ENCODE measurements at regions not wholly inside any gene's neighbourhood (a gene's known extent, or its start where the extent isn't known, plus 50 kb on each side); places are given as distances from the start of the nearest gene placed in this dataset.
"Not testable (repeated sequence)": the region's sequence is repeated elsewhere in the genome, so short reads cannot be mapped to it uniquely, and the experiment has no call there.

GRCh38 chr6:170046791-170047626, 243.9 kb downstream of the DLL1 start:
- DNase-seq (ENCODE audit: low read depth in 2 of 2), result no peak

DNA sequence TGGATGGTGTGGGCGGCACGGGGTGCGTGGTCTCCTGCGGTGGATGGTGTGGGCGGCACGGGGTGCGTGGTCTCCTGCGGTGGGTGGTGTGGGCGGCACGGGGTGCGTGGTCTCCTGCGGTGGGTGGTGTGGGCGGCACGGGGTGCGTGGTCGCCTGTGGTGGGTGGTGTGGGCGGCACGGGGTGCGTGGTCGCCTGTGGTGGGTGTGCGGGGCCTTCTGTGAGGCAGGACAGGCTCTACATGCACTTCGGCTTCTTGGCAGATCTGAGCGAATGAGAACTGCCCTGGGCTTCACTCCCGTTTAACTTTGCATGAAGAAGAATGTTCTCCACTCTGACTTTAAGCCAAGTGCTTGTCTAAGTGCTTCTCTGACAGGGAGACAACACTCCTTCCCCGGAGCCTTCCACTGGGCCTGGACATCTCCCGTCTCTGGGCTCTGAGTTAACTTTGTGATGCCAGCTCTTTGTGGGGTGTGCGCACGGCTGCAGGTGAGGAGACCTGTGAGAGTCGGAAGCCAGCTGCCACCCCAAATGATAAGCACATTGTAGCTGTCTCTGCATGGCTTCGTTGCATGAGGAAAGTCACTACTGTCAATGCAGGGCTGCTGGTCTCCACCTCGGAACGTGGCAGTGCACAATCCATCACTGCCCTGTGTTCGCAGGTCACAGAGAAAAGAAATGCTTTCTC, 244.8 kb downstream of the DLL1 start:
- no peak for DNase-seq (ENCODE audit: low read depth in 2 of 2)

GRCh38 chr6:170045563-170045960, 245.3 kb downstream of the DLL1 start:
- no peak for DNase-seq (ENCODE audit: low read depth in 2 of 2)

GRCh38 chr6:170044836-170045562, 245.9 kb downstream of the DLL1 start:
- DNase-seq (ENCODE audit: low read depth in 2 of 2), result no peak

DNA sequence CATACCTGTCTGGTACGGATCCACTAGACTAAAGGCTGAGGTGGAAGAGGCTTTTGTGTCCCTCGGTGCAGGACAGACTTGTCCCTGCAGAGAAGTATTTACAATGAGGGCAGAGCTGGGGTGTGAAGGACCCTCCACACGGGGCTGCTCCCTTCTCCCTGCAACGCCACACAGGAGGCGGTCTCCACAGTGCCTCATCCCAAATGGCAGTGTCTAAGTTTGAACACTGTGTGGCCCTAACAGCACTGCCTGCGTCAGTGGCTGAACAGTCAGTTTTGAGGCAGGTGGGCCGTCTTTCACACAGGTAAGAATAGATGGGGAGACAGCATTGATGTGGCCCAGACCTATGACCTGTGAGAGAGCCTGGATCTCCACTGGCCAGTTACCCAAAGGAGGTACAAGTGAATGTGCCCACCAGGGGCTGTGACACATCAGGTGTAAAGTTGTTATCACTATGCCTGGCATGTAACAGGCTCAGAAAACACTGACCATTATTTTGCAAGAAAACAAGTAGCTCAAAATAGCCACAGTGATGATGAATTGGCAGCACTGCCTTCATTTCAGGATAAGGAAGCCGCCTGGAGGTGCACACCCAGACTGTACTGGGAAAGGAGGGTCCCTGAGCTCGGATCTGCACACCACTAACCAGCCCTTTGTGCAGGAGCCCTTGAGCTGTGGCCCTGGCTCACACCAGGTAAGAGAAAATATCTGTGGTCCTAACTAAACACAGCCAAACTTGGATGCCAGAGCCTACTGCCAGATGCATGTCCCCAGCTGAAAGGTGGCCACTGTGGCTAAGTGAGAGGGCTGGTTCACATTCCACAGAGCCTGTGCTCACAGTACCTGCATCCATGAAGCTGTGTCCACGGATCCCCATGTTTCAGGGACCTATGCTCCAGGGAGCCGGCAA, 246.7 kb downstream of the DLL1 start:
- DNase-seq (ENCODE audit: low read depth in 2 of 2), result no peak

GRCh38 chr6:170043150-170043819, 247.6 kb downstream of the DLL1 start:
- no peak for DNase-seq (ENCODE audit: low read depth in 2 of 2)

DNA sequence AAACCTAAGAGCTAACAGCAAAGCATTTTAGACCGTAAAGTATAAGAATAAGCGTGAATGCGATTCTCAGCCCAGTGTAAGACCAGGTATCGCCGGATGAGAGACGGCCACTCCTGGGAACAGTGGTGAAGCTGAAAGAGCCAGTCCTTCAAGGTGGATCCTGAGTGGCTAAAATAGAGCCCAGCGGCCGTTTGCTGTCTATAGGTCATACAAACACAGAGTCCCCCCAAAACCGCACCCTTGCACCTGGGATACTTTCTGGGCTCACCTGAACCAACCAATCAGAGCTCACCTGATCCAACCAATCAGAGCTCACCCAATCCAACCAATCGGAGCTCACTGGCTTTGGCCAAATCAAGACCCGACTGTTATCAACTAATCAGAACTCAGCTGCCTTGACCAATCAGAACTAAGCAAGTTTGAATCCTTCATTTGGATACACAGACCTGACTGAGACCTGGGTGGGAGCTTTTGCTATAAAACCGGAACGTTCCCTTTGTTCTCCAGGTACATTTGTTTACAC, 248.2 kb downstream of the DLL1 start:
- no peak for DNase-seq (ENCODE audit: low read depth in 2 of 2)

DNA sequence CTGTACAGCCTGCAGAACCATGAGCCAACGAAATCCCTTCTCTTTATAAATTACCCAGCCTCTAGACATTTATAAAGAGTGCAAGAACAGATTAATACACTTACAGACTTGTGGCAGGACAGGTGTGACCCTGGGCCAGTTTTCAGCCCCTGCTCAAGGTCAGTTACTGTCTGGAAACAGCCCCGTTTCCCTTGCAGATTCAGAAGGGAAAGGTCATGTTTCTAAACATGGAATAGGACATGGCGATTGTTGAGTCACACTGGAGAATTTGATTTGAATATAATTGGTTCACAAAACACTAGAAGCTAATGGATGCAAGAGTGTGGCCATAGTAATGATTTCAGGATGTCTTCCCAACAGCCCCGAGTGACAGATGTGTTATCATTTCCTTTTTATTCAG, 248.8 kb downstream of the DLL1 start:
- no peak for DNase-seq (ENCODE audit: low read depth in 2 of 2)

GRCh38 chr6:170041526-170041925, 249.4 kb downstream of the DLL1 start:
- DNase-seq (ENCODE audit: low read depth in 2 of 2), result no peak

GRCh38 chr6:170040906-170041305, 250.0 kb downstream of the DLL1 start:
- DNase-seq (ENCODE audit: low read depth in 2 of 2), result no peak

- no peak for DNase-seq (ENCODE audit: low read depth in 2 of 2)
Observed at GRCh38 chr6:170040115-170040500, 250.8 kb downstream of the DLL1 start.

GRCh38 chr6:170039156-170040114, 251.4 kb downstream of the DLL1 start:
- no peak for DNase-seq (ENCODE audit: low read depth in 2 of 2)

DNA sequence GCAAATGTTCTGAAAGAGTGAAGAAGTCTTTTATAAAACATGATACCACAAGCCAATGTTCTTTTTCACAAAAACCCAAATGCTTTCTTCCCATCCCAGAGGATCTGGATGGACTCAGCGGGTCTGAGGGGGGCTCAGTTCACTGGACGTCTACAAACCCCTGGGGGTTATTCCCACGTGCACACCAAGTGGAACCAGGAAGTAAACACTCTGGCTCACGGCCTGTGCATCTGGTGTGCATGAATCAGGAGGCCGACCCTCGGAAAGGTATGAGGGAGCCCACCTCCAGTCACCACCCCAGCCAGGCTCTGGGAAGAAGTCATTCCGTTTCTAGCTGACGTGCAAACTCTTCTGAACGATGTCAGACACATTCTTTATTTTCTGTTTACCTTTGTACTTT, 252.2 kb downstream of the DLL1 start:
- no peak for DNase-seq (ENCODE audit: low read depth in 2 of 2)

GRCh38 chr6:170038251-170038650, 252.6 kb downstream of the DLL1 start:
- DNase-seq (ENCODE audit: low read depth in 2 of 2), result no peak

DNA sequence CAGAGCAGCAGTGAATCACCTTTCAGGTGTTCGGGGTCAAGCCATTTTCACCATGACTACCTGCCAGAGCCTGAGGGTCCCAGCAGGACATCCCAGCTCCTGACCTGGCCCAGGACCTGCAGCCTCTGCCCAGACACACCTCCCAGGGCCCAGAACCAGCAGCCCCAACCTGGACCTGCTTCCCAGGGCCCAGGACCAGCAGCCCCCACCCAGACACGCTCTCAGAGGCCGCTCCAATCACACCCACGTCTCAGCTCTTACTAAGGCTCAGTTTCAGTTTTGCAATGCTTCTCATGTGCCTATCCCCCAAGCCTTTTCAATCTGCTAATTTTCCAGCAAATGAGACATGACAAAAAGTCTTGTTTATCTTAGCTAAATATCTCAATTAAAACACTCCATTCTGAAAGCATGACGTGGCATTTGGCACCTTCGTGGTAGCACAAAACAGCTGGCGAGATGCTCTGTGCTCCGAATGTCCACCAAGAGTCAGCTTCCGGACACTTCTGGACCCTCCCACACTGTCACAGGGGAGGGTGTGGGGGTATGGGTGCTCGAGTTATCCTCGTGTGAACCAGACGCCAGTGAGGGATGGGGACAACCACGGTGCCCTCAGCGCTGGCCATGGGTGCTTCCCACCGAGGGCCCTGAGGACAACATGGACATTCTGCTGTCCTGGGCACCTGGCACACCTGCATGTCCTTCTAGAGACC, 253.2 kb downstream of the DLL1 start:
- DNase-seq (ENCODE audit: low read depth in 2 of 2), result no peak

GRCh38 chr6:170036916-170037315, 254.0 kb downstream of the DLL1 start:
- DNase-seq (ENCODE audit: low read depth in 2 of 2), result no peak

DNA sequence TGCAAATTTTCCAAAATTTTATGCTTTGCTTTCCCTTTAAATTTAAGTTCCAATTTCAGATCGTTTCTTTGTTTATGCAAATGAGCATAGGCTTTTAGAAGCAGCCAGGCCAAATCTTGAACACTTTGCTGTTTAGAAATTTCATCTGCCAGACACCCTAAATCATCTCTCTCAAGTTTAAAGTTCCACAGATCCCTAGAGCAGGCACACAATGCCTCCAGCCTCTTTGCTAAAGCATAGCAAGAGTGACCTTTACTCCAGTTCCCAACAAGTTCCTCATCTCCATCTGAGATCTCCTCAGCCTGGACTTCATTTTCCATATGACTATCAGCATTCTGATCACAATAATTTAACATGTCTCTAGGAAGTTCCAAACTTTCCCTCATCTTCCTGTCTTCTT, 254.5 kb downstream of the DLL1 start:
- DNase-seq (ENCODE audit: low read depth in 2 of 2), result not testable (repeated sequence)

DNA sequence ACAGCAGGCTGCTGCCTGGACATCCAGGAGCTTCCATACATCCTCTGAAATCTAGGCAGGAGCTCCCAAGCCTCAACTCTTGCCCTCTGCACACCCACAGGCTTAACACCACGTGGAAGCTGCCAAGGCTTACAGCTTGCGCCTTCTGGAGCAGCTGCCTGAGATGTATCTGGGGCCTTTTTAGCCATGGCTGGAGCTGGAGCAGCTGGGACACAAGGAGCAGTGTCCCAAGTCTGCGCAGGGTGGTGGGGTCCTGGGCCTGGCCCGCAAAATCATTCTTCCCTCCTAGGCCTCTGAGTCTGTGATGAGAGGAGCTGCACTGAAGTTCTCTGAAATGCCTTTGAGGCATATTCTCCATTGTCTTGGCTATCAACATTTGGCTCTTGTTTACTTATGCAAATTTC, 255.0 kb downstream of the DLL1 start:
- no peak for DNase-seq (ENCODE audit: low read depth in 2 of 2)

DNA sequence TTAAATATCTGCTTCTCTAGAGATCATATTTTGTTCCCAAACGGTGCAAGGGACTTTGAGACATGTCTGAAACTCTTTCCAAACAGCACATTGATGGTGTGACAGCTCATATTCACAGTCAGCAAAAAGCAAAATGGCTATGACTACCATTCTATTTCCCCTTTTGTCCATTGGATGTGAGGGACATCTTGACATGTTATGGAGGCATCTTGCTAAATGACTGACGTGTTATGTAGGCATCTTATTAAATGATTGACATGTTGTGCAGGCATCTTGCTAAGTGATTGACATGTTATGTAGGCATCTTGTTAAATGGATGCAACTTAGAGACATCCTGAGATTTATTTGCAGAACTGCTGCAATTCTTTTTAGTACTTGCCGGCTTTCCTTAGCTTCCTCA, 255.8 kb downstream of the DLL1 start:
- no peak for DNase-seq (ENCODE audit: low read depth in 2 of 2)

All from stimulated activated CD8-positive, alpha-beta memory T cell treated with anti-CD3 and anti-CD28 coated beads, Interleukin-2, amount 100 ng/mL, for 48 hours (primary cell).